B cell (primary cell): ENCODE measurements at regions not wholly inside any gene's neighbourhood (a gene's known extent, or its start where the extent isn't known, plus 50 kb on each side); places are given as distances from the start of the nearest gene placed in this dataset.

Experiments
- CTCF ChIP-seq: fragments of 200-600 bp; IDR thresholded peaks from one replicate; pipeline ENCODE4 v1.8.0; 2022; ENCODE audit warnings: antibody characterized with exemption, mild to moderate bottlenecking
- EZH2 ChIP-seq: IDR thresholded peaks from 2 replicates; pipeline ENCODE4 v1.6.1; 2012; ENCODE audit warnings: borderline replicate concordance, low read depth, mild to moderate bottlenecking, moderate library complexity, low read length; ENCODE audit not compliant: insufficient read depth, poor library complexity, severe bottlenecking

- TF ChIP-seq CTCF (no peak), EZH2 (no peak)
Observed at GRCh38 chr12:90233168-90234100, 524.8 kb upstream of the ATP2B1 start.
